Panc1 (cell line): ENCODE measurements at regions not wholly inside any gene's neighbourhood (a gene's known extent, or its start where the extent isn't known, plus 50 kb on each side); places are given as distances from the start of the nearest gene placed in this dataset.

Experiments used
- CTCF ChIP-seq: fragments of 450-650 bp; IDR thresholded peaks from 2 replicates; pipeline ENCODE4 v1.5.1; 2017; ENCODE audit warnings: mild to moderate bottlenecking
- POLR2AphosphoS5 ChIP-seq: IDR thresholded peaks from 2 replicates; pipeline ENCODE4 v1.6.1; 2012; ENCODE audit warnings: mild to moderate bottlenecking, low read depth, low read length, moderate library complexity
- REST ChIP-seq, 2 experiments: IDR thresholded peaks; 2 replicates each; pipeline ENCODE4 v1.6.1; 2011 to 2012; ENCODE audit warnings: low read depth in 2 of 2, control low read depth in 1 of 2, low read length in 1 of 2, mild to moderate bottlenecking in 1 of 2, moderate library complexity in 1 of 2; ENCODE audit not compliant: insufficient read depth in 1 of 2

GRCh38 chr5:72015103-72015548, 92.1 kb upstream of the MAP1B start:
- TF ChIP-seq CTCF (no peak), REST (IDR thresholded peaks at IDR 0.05; ENCODE audit: insufficient read depth in 1 of 2, low read depth in 2 of 2, low read length in 1 of 2) (no peak), POLR2AphosphoS5 (no peak)
